HEK293T (cell line): ENCODE measurements at regions not wholly inside any gene's neighbourhood (a gene's known extent, or its start where the extent isn't known, plus 50 kb on each side); places are given as distances from the start of the nearest gene placed in this dataset.

Experiments
- CTCF ChIA-PET: fragments of 350-600 bp; formaldehyde crosslinking; extraction: SDS; loops from one replicate; lab custom pipeline; 2021; ENCODE audit warnings: antibody characterized with exemption, inconsistent platforms; lab: Yijun Ruan, JAX
- POLR2A ChIA-PET: fragments of 350-600 bp; formaldehyde crosslinking; extraction: SDS; loops from one replicate; lab custom pipeline; 2020; ENCODE audit warnings: antibody characterized with exemption, inconsistent platforms; lab: Yijun Ruan, JAX
- DNase-seq: peaks from one replicate; pipeline ENCODE4 v3.0.0; 2012; ENCODE audit warnings: mixed read lengths; ENCODE audit errors: extremely low spot score
- ARNT ChIP-seq: fragments of 450-650 bp; IDR thresholded peaks from 2 replicates; pipeline ENCODE4 v1.6.1; 2017; ENCODE audit warnings: mild to moderate bottlenecking
- BHLHE40 ChIP-seq: fragments of 450-650 bp; IDR thresholded peaks from 2 replicates; pipeline ENCODE4 v1.6.1; 2016; ENCODE audit warnings: mild to moderate bottlenecking, moderate library complexity, borderline replicate concordance
- CTBP1 ChIP-seq: fragments of 450-650 bp; IDR thresholded peaks from 2 replicates; pipeline ENCODE4 v1.6.1; 2016; ENCODE audit warnings: borderline replicate concordance
- ELF4 ChIP-seq: fragments of 450-650 bp; IDR thresholded peaks from 2 replicates; pipeline ENCODE4 v1.6.1; 2017; ENCODE audit warnings: antibody characterized with exemption
- FOXA1 ChIP-seq: fragments of 450-650 bp; IDR thresholded peaks from 2 replicates; pipeline ENCODE4 v1.6.1; 2016; ENCODE audit warnings: mild to moderate bottlenecking
- FOXK2 ChIP-seq: fragments of 450-650 bp; IDR thresholded peaks from 2 replicates; pipeline ENCODE4 v1.6.1; 2016; ENCODE audit warnings: mild to moderate bottlenecking
- FOXM1 ChIP-seq: fragments of 450-650 bp; IDR thresholded peaks from 2 replicates; pipeline ENCODE4 v1.6.1; 2017; ENCODE audit warnings: mild to moderate bottlenecking, borderline replicate concordance
- HDGF ChIP-seq: fragments of 450-650 bp; IDR thresholded peaks from 2 replicates; pipeline ENCODE4 v1.6.1; 2017; ENCODE audit warnings: antibody characterized with exemption, borderline replicate concordance
- L3MBTL2 ChIP-seq: fragments of 450-650 bp; conservative IDR thresholded peaks from 2 replicates; pipeline ENCODE4 v1.6.1; 2016; ENCODE audit warnings: mild to moderate bottlenecking
- LEF1 ChIP-seq: fragments of 450-650 bp; IDR thresholded peaks from 2 replicates; pipeline ENCODE4 v1.6.1; 2017; ENCODE audit warnings: mild to moderate bottlenecking, borderline replicate concordance
- NFRKB ChIP-seq: fragments of 450-650 bp; IDR thresholded peaks from 2 replicates; pipeline ENCODE4 v1.6.1; 2016; ENCODE audit warnings: mild to moderate bottlenecking, moderate library complexity
- SP1 ChIP-seq: fragments of 450-650 bp; IDR thresholded peaks from 2 replicates; pipeline ENCODE4 v1.6.1; 2017
- SUZ12 ChIP-seq: fragments of 450-650 bp; IDR thresholded peaks from 2 replicates; pipeline ENCODE4 v1.6.1; 2016; ENCODE audit warnings: mild to moderate bottlenecking
- TARDBP ChIP-seq: fragments of 450-650 bp; IDR thresholded peaks from 2 replicates; pipeline ENCODE4 v1.6.1; 2016
- ZNF384 ChIP-seq: fragments of 450-650 bp; IDR thresholded peaks from 2 replicates; pipeline ENCODE4 v1.6.1; 2016
- TF ChIP-seq, protein P1 (sequence below): fragments of 450-650 bp; IDR thresholded peaks from 2 replicates; pipeline ENCODE4 v1.6.1; 2016

DNA sequence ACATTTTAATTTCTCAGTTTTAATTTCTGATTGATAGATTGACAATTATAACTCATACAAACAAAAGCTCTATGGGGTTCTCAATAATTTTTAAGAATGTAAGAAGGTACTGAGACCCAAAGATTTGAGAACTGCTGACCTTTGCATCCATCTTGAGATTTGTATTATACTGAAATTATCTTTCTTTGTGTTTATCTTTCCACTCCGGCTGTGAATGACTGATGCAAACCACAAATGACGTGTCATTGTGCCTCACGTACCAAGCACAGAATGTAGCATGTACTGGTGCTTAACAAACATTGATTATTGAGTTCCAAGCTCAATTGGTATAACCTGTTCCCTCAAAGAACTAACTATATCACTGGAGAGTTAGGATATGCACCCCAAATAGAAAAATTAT is 152.1 kb upstream of the SMLR1 start:
- TF ChIP-seq ARNT, result no peak
- no peak for TF ChIP-seq TARDBP
- no peak for TF ChIP-seq ELF4
- TF ChIP-seq CTBP1, result no peak
- no peak for TF ChIP-seq FOXA1
- TF ChIP-seq BHLHE40, result no peak
- no peak for TF ChIP-seq FOXK2
- no peak for TF ChIP-seq SUZ12
- no peak for TF ChIP-seq L3MBTL2
- TF ChIP-seq FOXM1, result no peak
- TF ChIP-seq, protein P1, sequence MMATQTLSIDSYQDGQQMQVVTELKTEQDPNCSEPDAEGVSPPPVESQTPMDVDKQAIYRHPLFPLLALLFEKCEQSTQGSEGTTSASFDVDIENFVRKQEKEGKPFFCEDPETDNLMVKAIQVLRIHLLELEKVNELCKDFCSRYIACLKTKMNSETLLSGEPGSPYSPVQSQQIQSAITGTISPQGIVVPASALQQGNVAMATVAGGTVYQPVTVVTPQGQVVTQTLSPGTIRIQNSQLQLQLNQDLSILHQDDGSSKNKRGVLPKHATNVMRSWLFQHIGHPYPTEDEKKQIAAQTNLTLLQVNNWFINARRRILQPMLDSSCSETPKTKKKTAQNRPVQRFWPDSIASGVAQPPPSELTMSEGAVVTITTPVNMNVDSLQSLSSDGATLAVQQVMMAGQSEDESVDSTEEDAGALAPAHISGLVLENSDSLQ, result no peak
- TF ChIP-seq SP1, result no peak
- no peak for TF ChIP-seq HDGF
- no peak for TF ChIP-seq ZNF384
- TF ChIP-seq NFRKB, result no peak
- CTCF ChIA-PET, result no interaction called here

DNA sequence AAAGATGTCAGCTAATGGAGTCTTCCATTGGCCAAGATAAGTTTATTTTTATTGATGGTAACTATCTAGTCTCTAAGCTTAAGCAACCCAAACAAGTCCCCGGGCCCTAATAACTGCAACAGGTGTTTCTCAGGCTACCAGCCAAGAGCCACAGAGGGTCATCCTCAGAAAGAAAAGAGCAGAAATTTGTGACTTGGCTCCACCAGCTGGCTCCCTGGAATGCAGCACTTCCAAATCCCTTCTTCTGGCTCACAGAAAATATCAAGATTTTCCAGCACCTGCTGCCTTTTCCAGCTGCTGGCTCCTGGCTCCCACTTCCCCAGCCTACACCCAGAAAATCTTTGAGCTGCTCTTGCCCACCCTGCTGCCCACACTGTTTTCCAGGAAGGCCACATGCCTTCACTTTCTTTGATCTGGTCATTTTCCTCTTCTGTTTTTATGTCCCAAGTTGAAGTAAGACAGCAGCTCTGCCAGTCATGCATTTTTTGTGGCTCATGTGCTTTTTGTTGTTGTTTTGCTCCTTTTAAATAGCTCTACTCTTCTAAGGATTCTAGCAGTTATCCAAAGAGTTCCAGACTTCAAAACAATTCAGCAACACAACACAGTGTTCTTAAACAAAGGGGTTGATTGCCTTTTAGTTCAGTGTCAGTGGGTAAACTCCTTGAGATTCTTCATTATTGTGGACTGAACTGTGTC is 151.0 kb upstream of the SMLR1 start:
- CTCF ChIA-PET, result interaction anchor here (1.2 kb wide), 1 partner anchor 22 kb away, joined by 3 read pairs; no protein-coding TSS in a partner anchor
- no peak for TF ChIP-seq BHLHE40
- POLR2A ChIA-PET, result no interaction called here
- no peak for DNase-seq

More for the DNA sequence above, 152.1 kb upstream of the SMLR1 start:
- no peak for DNase-seq
- POLR2A ChIA-PET, result no interaction called here

DNA sequence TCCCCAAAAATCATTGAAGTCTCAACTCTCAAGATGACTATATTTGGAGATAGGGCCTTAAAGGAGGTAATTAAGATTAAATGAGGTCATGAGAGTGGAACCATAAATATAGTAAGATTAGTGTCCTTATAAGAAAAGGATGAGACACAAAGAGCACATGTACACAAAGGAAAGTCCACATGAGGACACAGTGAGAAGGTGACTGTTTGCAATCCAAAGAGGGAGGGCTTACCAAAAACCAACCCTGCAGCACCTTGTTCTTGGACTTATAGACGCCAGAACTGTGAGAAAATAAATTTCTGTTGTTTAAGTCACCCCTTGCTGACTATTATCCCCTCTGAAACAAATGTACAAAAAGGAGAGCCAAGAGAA is 150.4 kb upstream of the SMLR1 start:
- ChIA-PET CTCF (interaction anchor here (1.2 kb wide), 1 partner anchor 21 kb away, joined by 3 read pairs; no protein-coding TSS in a partner anchor), POLR2A (no interaction called here)
- no peak for TF ChIP-seq SP1
- TF ChIP-seq TARDBP, result no peak
- TF ChIP-seq, protein P1, result no peak
- TF ChIP-seq L3MBTL2, result no peak
- no peak for TF ChIP-seq ARNT

DNA sequence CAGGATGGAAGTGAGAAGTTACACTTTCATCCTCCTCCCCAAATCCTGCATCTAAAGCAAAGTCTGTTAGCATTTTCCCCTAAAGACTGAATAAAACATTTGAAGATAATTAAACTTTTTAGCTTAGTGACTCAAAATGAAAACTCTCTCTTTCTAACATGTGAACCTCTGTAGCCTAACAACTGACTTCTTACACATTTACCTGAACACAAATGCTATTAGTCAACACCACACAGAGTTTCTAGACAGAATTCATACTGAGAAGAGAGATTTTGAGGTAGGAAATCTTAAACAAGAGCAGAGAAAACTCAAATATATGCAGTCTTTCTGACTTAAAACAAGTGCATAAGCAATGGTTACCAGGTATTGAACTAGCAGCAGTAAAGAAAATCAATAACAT is 149.9 kb upstream of the SMLR1 start:
- TF ChIP-seq ELF4, result no peak
- TF ChIP-seq LEF1, result no peak
- TF ChIP-seq BHLHE40, result no peak
- no peak for TF ChIP-seq FOXM1
- TF ChIP-seq SUZ12, result no peak
- no peak for TF ChIP-seq FOXA1
- TF ChIP-seq HDGF, result no peak
- TF ChIP-seq CTBP1, result no peak
- TF ChIP-seq ARNT, result no peak
- TF ChIP-seq ZNF384, result no peak
- no peak for TF ChIP-seq NFRKB
- no peak for TF ChIP-seq SP1
- no peak for TF ChIP-seq L3MBTL2
- no peak for TF ChIP-seq TARDBP
- TF ChIP-seq, protein P1, result no peak
- TF ChIP-seq FOXK2, result no peak
- no peak for DNase-seq
- ChIA-PET CTCF (no interaction called here), POLR2A (no interaction called here)

More for the DNA sequence above, 150.4 kb upstream of the SMLR1 start:
- no peak for DNase-seq

GRCh38 chr6:130677766-130678165 is 149.4 kb upstream of the SMLR1 start:
- no peak for TF ChIP-seq NFRKB
- TF ChIP-seq FOXA1, result no peak
- no peak for TF ChIP-seq ZNF384
- TF ChIP-seq TARDBP, result no peak
- TF ChIP-seq SP1, result no peak
- TF ChIP-seq FOXM1, result no peak
- TF ChIP-seq LEF1, result no peak
- no peak for TF ChIP-seq HDGF
- TF ChIP-seq, protein P1, result no peak
- TF ChIP-seq ELF4, result no peak
- TF ChIP-seq SUZ12, result no peak
- no peak for TF ChIP-seq ARNT
- no peak for TF ChIP-seq CTBP1
- TF ChIP-seq FOXK2, result no peak
- no peak for DNase-seq
- ChIA-PET POLR2A (no interaction called here), CTCF (no interaction called here)

GRCh38 chr6:130679684-130680083 is 147.5 kb upstream of the SMLR1 start:
- ChIA-PET CTCF (no interaction called here), POLR2A (no interaction called here)
- no peak for DNase-seq
- TF ChIP-seq BHLHE40 (no peak), L3MBTL2 (no peak), TARDBP (no peak), SP1 (no peak), LEF1 (no peak), SUZ12 (no peak), FOXK2 (no peak), ARNT (no peak)
